Calu3 (cell line): ENCODE measurements at regions not wholly inside any gene's neighbourhood (a gene's known extent, or its start where the extent isn't known, plus 50 kb on each side); places are given as distances from the start of the nearest gene placed in this dataset.

Experiments
- BruUV-seq: library from RNA; stranded (reverse); fragments of 400-500 nt; replicated peaks from 2 replicates; lab custom pipeline; 2021; lab: Mats Ljungman, UMichigan
- CTCF ChIA-PET: fragments of 300-600 bp; sonication (Branson Sonifier 250); formaldehyde crosslinking; loops from one replicate; lab custom pipeline; 2022; ENCODE audit warnings: antibody characterized with exemption; lab: Charles Lee
- DNase-seq: peaks from one replicate; pipeline ENCODE4 v3.0.0; 2022
- H3K27ac Mint-ChIP-seq: one replicate; pipeline ENCODE4 v1.8.0; 2022; ENCODE audit warnings: mixed read lengths; ENCODE audit not compliant: unreplicated experiment
- H3K27me3 Mint-ChIP-seq: one replicate; pipeline ENCODE4 v1.8.0; 2022; ENCODE audit warnings: mixed read lengths; ENCODE audit not compliant: unreplicated experiment
- H3K36me3 Mint-ChIP-seq: one replicate; pipeline ENCODE4 v1.8.0; 2022; ENCODE audit warnings: mild to moderate bottlenecking, moderate library complexity, mixed read lengths; ENCODE audit not compliant: insufficient read depth, unreplicated experiment
- H3K4me1 Mint-ChIP-seq: one replicate; pipeline ENCODE4 v1.8.0; 2022; ENCODE audit warnings: mild to moderate bottlenecking, low read depth, mixed read lengths; ENCODE audit not compliant: unreplicated experiment
- H3K4me3 Mint-ChIP-seq: one replicate; pipeline ENCODE4 v1.8.0; 2022; ENCODE audit warnings: mild to moderate bottlenecking, low read depth, moderate library complexity, mixed read lengths; ENCODE audit not compliant: unreplicated experiment
- H3K9me3 Mint-ChIP-seq: one replicate; pipeline ENCODE4 v1.8.0; 2022; ENCODE audit warnings: low read depth, mixed read lengths; ENCODE audit not compliant: unreplicated experiment
- CTCF ChIP-seq: fragments of 200-600 bp; IDR thresholded peaks from one replicate; pipeline ENCODE4 v1.8.0; 2022; ENCODE audit warnings: antibody characterized with exemption; ENCODE audit not compliant: unreplicated experiment
- intact Hi-C: fragments of 100-400 bp; cut with micrococcal nuclease; formaldehyde crosslinking; loops from one replicate; pipeline ENCODE4 v1.10.0; 2022; ENCODE audit not compliant: unreplicated experiment

- H3K4me3 Mint-ChIP-seq: no peak overlapping the region
- no peaks in the 10 kb centered on the region for H3K36me3 Mint-ChIP-seq
- H3K9me3 Mint-ChIP-seq: no peaks in the 10 kb centered on the region
- no peaks in the 10 kb centered on the region for H3K27me3 Mint-ChIP-seq
- no TSS peak for BruUV-seq
- TF ChIP-seq CTCF: no peak
- no peaks in the 10 kb centered on the region for H3K4me1 Mint-ChIP-seq
- no peak for DNase-seq
- CTCF ChIA-PET: no interaction called here
- intact Hi-C loops: no loop called here
- H3K27ac Mint-ChIP-seq: no peak overlapping the region
These were observed 134.4 kb downstream of the TUSC1 start for GRCh38 chr9:25543806-25544205.

- CTCF ChIA-PET: interaction anchor here (0.6 kb wide), 1 partner anchor 110 kb away, joined by 4 read pairs; no protein-coding TSS in a partner anchor
- DNase-seq: no peak
- intact Hi-C loops: no loop called here
- no peaks in the 10 kb centered on the region for H3K4me1 Mint-ChIP-seq
- H3K4me3 Mint-ChIP-seq: no peak overlapping the region
- no TSS peak for BruUV-seq
- H3K27me3 Mint-ChIP-seq: no peaks in the 10 kb centered on the region
- no peak for TF ChIP-seq CTCF
- no peak overlapping the region for H3K27ac Mint-ChIP-seq
- no peaks in the 10 kb centered on the region for H3K9me3 Mint-ChIP-seq
- H3K36me3 Mint-ChIP-seq: no peaks in the 10 kb centered on the region
These were observed 135.9 kb downstream of the TUSC1 start for GRCh38 chr9:25542319-25542718.

- intact Hi-C loops: no loop called here
- Mint-ChIP-seq H3K9me3 (no peaks in the 10 kb centered on the region), H3K4me1 (no peaks in the 10 kb centered on the region), H3K27me3 (no peaks in the 10 kb centered on the region), H3K36me3 (no peaks in the 10 kb centered on the region), H3K27ac (no peak overlapping the region), H3K4me3 (no peak overlapping the region)
- BruUV-seq: no TSS peak
- no peak for TF ChIP-seq CTCF
- DNase-seq: no peak
- CTCF ChIA-PET: no interaction called here
These were observed 140.4 kb downstream of the TUSC1 start for GRCh38 chr9:25537808-25538207.

- peaks cover 8% of the 10 kb centered on the region for H3K4me1 Mint-ChIP-seq
- no TSS peak for BruUV-seq
- CTCF ChIA-PET: no interaction called here
- DNase-seq: no peak
- intact Hi-C loops: no loop called here
- no peaks in the 10 kb centered on the region for H3K27me3 Mint-ChIP-seq
- no peak overlapping the region for H3K4me3 Mint-ChIP-seq
- H3K27ac Mint-ChIP-seq: no peak overlapping the region
- TF ChIP-seq CTCF: no peak
- H3K9me3 Mint-ChIP-seq: peaks cover 2% of the 10 kb centered on the region
- H3K36me3 Mint-ChIP-seq: no peaks in the 10 kb centered on the region
These were observed 159.0 kb downstream of the TUSC1 start for GRCh38 chr9:25519286-25519685.
